Smooth muscle cell (in vitro differentiated cells): ENCODE measurements at regions not wholly inside any gene's neighbourhood (a gene's known extent, or its start where the extent isn't known, plus 50 kb on each side); places are given as distances from the start of the nearest gene placed in this dataset.

Experiments
- DNase-seq: peaks from one replicate; lab custom pipeline; 2025; ENCODE audit not compliant: unreplicated experiment; lab: John Stamatoyannopoulos, UW
- H2AFZ ChIP-seq: fragments of 200-600 bp; sonication (generic); 2 replicates; pipeline ENCODE4 v1.6.0; 2016; ENCODE audit warnings: antibody characterized with exemption, low read depth, mild to moderate bottlenecking
- H3F3A ChIP-seq: fragments of 200-600 bp; sonication (generic); 2 replicates; pipeline ENCODE4 v1.6.0; 2017; ENCODE audit warnings: antibody characterized with exemption, low read depth
- H3K27ac ChIP-seq: fragments of 200-600 bp; sonication (generic); 2 replicates; pipeline ENCODE4 v1.5.1; 2016; ENCODE audit warnings: low read depth, mild to moderate bottlenecking
- H3K27me3 ChIP-seq: fragments of 200-600 bp; sonication (generic); 2 replicates; pipeline ENCODE4 v1.6.1; 2016; ENCODE audit warnings: low read depth, mild to moderate bottlenecking
- H3K36me3 ChIP-seq: fragments of 200-600 bp; sonication (generic); 2 replicates; pipeline ENCODE4 v1.5.1; 2016; ENCODE audit warnings: low read depth
- H3K4me1 ChIP-seq: fragments of 200-600 bp; sonication (generic); 2 replicates; pipeline ENCODE4 v1.5.1; 2016; ENCODE audit warnings: low read depth
- H3K4me2 ChIP-seq: fragments of 200-600 bp; sonication (generic); 2 replicates; pipeline ENCODE4 v1.6.0; 2016; ENCODE audit warnings: mild to moderate bottlenecking
- H3K4me3 ChIP-seq: fragments of 200-600 bp; sonication (generic); 2 replicates; pipeline ENCODE4 v1.5.1; 2016; ENCODE audit warnings: mild to moderate bottlenecking
- H3K79me2 ChIP-seq: fragments of 200-600 bp; sonication (generic); 2 replicates; pipeline ENCODE4 v1.6.0; 2016; ENCODE audit warnings: low read depth, mild to moderate bottlenecking
- H3K9ac ChIP-seq: fragments of 200-600 bp; sonication (generic); 2 replicates; pipeline ENCODE4 v1.6.0; 2016; ENCODE audit warnings: low read depth
- H3K9me3 ChIP-seq: fragments of 200-600 bp; sonication (generic); replicated peaks from 2 replicates; pipeline ENCODE4 v1.5.1; 2016; ENCODE audit warnings: low read depth
- H4K20me1 ChIP-seq: fragments of 200-600 bp; sonication (generic); 2 replicates; pipeline ENCODE4 v1.6.0; 2016; ENCODE audit warnings: low read depth
- WGBS: methylation state at CpG from one replicate; pipeline ENCODE4 v1.1.7; 2016; ENCODE audit warnings: low lambda C conversion rate; 5-methylcytosine and 5-hydroxymethylcytosine counted together
- TF ChIP-seq, protein P1 (sequence below): fragments of 200-600 bp; sonication (generic); IDR thresholded peaks from 2 replicates; pipeline ENCODE4 v1.5.1; 2017; ENCODE audit warnings: borderline replicate concordance, mild to moderate bottlenecking, antibody characterized with exemption; ENCODE audit not compliant: insufficient read depth, poor library complexity, severe bottlenecking

DNA sequence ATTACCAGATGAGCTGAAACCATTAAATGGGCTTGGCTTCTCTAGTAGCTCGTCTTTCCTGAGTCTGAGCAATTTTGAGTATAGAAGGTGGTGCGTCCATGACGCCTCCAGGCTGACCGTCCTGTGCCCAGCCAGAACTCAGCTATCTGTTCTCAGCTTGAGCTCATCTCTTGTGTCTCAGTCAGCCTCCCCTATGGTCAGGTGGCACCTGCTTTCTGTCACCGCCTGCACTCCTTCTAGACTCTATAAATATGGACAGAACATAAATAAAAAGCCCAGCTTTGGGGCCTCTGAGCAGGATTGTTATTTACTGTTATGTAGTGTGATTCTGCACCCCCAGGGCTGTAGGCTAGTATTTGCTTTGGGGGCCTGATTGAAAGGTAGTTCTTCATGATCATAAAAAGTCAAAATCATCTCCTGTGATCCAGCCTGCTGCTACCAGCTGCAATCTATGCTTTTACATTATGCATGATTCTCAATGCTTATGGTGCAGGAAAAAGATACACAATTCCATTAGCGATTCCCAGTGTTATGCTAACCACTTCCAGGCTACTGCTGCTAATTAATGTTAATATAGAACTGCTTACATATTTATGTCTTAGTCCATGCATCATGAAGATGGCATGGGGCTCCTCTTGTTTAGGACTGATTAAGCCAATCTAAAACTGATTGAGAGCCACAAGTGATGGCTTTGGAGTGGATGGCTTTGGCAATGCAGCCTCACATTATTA lies 72.5 kb upstream of the TMTC4 start:
- WGBS, result 94% methylated on average over 6 of the region's 6 CpGs
- H3K4me1 ChIP-seq, result no peaks in the 10 kb centered on the region
- no peaks in the 10 kb centered on the region for H3K27me3 ChIP-seq
- H3K9ac ChIP-seq, result no peak overlapping the region
- H2AFZ ChIP-seq, result no peak overlapping the region
- no peak overlapping the region for H3K4me2 ChIP-seq
- DNase-seq, result no peak
- TF ChIP-seq, protein P1, sequence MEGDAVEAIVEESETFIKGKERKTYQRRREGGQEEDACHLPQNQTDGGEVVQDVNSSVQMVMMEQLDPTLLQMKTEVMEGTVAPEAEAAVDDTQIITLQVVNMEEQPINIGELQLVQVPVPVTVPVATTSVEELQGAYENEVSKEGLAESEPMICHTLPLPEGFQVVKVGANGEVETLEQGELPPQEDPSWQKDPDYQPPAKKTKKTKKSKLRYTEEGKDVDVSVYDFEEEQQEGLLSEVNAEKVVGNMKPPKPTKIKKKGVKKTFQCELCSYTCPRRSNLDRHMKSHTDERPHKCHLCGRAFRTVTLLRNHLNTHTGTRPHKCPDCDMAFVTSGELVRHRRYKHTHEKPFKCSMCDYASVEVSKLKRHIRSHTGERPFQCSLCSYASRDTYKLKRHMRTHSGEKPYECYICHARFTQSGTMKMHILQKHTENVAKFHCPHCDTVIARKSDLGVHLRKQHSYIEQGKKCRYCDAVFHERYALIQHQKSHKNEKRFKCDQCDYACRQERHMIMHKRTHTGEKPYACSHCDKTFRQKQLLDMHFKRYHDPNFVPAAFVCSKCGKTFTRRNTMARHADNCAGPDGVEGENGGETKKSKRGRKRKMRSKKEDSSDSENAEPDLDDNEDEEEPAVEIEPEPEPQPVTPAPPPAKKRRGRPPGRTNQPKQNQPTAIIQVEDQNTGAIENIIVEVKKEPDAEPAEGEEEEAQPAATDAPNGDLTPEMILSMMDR, result no peak
- H3K27ac ChIP-seq, result no peak overlapping the region
- H3K9me3 ChIP-seq, result no peaks in the 10 kb centered on the region
- H3K4me3 ChIP-seq, result no peak overlapping the region
- H3K36me3 ChIP-seq, result no peaks in the 10 kb centered on the region
- H3K79me2 ChIP-seq, result no peaks in the 10 kb centered on the region
- no peaks in the 10 kb centered on the region for H3F3A ChIP-seq
- no peaks in the 10 kb centered on the region for H4K20me1 ChIP-seq

DNA sequence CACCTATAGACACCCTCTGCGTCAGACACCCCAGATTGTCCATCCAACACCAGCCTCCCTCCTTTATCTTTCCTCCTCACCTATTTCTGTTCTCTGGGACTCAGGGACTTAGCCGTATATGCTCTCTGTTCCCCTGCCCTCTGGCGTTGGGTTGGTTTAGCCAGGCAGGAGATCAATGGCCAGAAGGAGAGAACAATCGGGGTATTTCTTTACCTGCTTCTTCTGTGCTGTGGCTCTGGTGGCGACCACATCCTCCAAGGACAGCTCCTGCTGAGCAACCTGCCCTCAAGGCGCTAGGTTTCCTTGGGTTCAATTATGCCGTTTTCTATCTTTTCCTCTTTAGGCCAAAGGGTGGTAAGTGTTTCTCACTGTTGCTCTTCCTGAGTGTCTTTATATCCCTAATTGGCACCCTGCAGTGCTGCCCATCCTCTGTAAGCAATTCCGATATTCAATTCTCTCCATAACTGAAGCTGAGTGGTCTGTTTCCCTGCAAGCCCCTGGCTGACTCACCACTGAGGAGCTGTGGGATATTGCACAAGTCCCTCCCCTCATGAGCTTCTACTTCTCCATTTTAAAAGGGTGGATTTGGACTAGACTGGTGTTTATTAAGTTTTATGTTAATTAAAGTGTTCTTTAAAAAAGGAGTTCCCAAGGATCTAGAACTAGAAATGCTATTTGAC lies 63.7 kb upstream of the TMTC4 start:
- H3F3A ChIP-seq, result no peaks in the 10 kb centered on the region
- H2AFZ ChIP-seq, result no peak overlapping the region
- no peak overlapping the region for H3K4me2 ChIP-seq
- H3K27ac ChIP-seq, result no peak overlapping the region
- WGBS, result 89% methylated on average over 8 of the region's 8 CpGs
- H3K9me3 ChIP-seq, result no peaks in the 10 kb centered on the region
- H3K4me1 ChIP-seq, result no peaks in the 10 kb centered on the region
- H3K27me3 ChIP-seq, result no peaks in the 10 kb centered on the region
- no peak overlapping the region for H3K4me3 ChIP-seq
- H4K20me1 ChIP-seq, result no peaks in the 10 kb centered on the region
- TF ChIP-seq, protein P1, result no peak
- H3K9ac ChIP-seq, result no peak overlapping the region
- H3K36me3 ChIP-seq, result no peaks in the 10 kb centered on the region
- DNase-seq, result no peak
- H3K79me2 ChIP-seq, result no peaks in the 10 kb centered on the region

DNA sequence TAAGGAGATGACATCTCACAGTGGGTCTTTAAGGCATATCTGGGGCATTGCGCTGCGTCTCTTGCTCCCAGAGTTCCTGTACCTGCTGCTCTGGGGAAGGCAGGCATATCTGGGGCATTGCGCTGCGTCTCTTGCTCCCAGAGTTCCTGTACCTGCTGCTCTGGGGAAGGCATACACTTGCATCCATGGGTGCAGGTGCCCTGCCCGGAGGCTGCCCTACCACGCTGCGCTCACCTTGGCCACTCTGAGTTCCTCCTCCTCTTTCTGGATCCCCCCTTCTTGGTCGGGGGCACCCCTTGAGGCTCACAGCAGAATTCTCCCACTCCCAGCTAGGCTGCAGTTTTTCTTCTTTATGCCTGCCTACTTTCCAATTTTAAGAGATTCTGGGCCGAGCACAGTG lies 60.9 kb upstream of the TMTC4 start:
- DNase-seq, result no peak
- H3K9ac ChIP-seq, result no peak overlapping the region
- no peaks in the 10 kb centered on the region for H3K9me3 ChIP-seq
- no peaks in the 10 kb centered on the region for H3K27me3 ChIP-seq
- no peak overlapping the region for H3K4me2 ChIP-seq
- no peaks in the 10 kb centered on the region for H3F3A ChIP-seq
- WGBS, result 88% methylated on average over 9 of the region's 9 CpGs
- H4K20me1 ChIP-seq, result no peaks in the 10 kb centered on the region
- TF ChIP-seq, protein P1, result no peak
- H3K27ac ChIP-seq, result no peak overlapping the region
- H3K36me3 ChIP-seq, result no peaks in the 10 kb centered on the region
- no peaks in the 10 kb centered on the region for H3K4me1 ChIP-seq
- no peak overlapping the region for H3K4me3 ChIP-seq
- no peak overlapping the region for H2AFZ ChIP-seq
- no peaks in the 10 kb centered on the region for H3K79me2 ChIP-seq
